ENCODE measurements at regions not wholly inside any gene's neighbourhood (a gene's known extent, or its start where the extent isn't known, plus 50 kb on each side); places are given as distances from the start of the nearest gene placed in this dataset.

GRCh38 chr1:60411591-60411990 lies 338.0 kb upstream of the C1orf87 start:
- FAIRE-seq = no peak

- no peak for FAIRE-seq
Observed at GRCh38 chr1:60402816-60403215, 329.2 kb upstream of the C1orf87 start.

GRCh38 chr1:60402216-60402615 lies 328.6 kb upstream of the C1orf87 start:
- no peak for FAIRE-seq

GRCh38 chr1:60394436-60394835 lies 320.9 kb upstream of the C1orf87 start:
- FAIRE-seq = no peak

GRCh38 chr1:60390593-60391282 lies 317.2 kb upstream of the C1orf87 start:
- FAIRE-seq = no peak

- no peak for FAIRE-seq
Observed at GRCh38 chr1:60388092-60388987, 314.8 kb upstream of the C1orf87 start.

- no peak for FAIRE-seq
Observed at GRCh38 chr1:60387175-60387574, 313.6 kb upstream of the C1orf87 start.

GRCh38 chr1:60386249-60386648 lies 312.7 kb upstream of the C1orf87 start:
- FAIRE-seq = no peak

GRCh38 chr1:60376196-60376595 lies 302.6 kb upstream of the C1orf87 start:
- FAIRE-seq = no peak

GRCh38 chr1:60374537-60374936 lies 301.0 kb upstream of the C1orf87 start:
- FAIRE-seq = no peak

- FAIRE-seq = no peak
Observed at GRCh38 chr1:60367532-60367931, 294.0 kb upstream of the C1orf87 start.

- no peak for FAIRE-seq
Observed at GRCh38 chr1:60359431-60359830, 285.9 kb upstream of the C1orf87 start.

- no peak for FAIRE-seq
Observed at GRCh38 chr1:60350531-60350930, 277.0 kb upstream of the C1orf87 start.

- no peak for FAIRE-seq
Observed at GRCh38 chr1:60348884-60349283, 275.3 kb upstream of the C1orf87 start.

GRCh38 chr1:60345621-60346020 lies 272.1 kb upstream of the C1orf87 start:
- no peak for FAIRE-seq

- no peak for FAIRE-seq
Observed at GRCh38 chr1:60345049-60345448, 271.5 kb upstream of the C1orf87 start.

GRCh38 chr1:60343736-60344135 lies 270.2 kb upstream of the C1orf87 start:
- no peak for FAIRE-seq

- FAIRE-seq = no peak
Observed at GRCh38 chr1:60342569-60342968, 269.0 kb upstream of the C1orf87 start.

- no peak for FAIRE-seq
Observed at GRCh38 chr1:60341274-60341673, 267.7 kb upstream of the C1orf87 start.

GRCh38 chr1:60331647-60332046 lies 258.1 kb upstream of the C1orf87 start:
- FAIRE-seq = no peak

GRCh38 chr1:60329651-60330050 lies 256.1 kb upstream of the C1orf87 start:
- FAIRE-seq = no peak

GRCh38 chr1:60311838-60312237 lies 238.3 kb upstream of the C1orf87 start:
- no peak for FAIRE-seq

GRCh38 chr1:60299581-60299980 lies 226.0 kb upstream of the C1orf87 start:
- FAIRE-seq = no peak

GRCh38 chr1:60298290-60298689 lies 224.7 kb upstream of the C1orf87 start:
- no peak for FAIRE-seq
